WTC11 (cell line): ENCODE measurements at regions not wholly inside any gene's neighbourhood (a gene's known extent, or its start where the extent isn't known, plus 50 kb on each side); places are given as distances from the start of the nearest gene placed in this dataset.

Experiments used
- CTCF ChIP-seq: fragments of 200-600 bp; IDR thresholded peaks from 2 replicates; pipeline ENCODE4 v1.8.0; 2022; ENCODE audit warnings: antibody characterized with exemption
- E2F1 ChIP-seq: sonication (generic); formaldehyde crosslinking; IDR thresholded peaks from 2 replicates; pipeline ENCODE4 v1.8.0; 2022; ENCODE audit warnings: mild to moderate bottlenecking, missing genetic modification reagents
- IRF1 ChIP-seq: sonication (generic); formaldehyde crosslinking; IDR thresholded peaks from 2 replicates; pipeline ENCODE4 v1.8.0; 2023; ENCODE audit warnings: missing genetic modification reagents
- IRF2 ChIP-seq: sonication (generic); formaldehyde crosslinking; IDR thresholded peaks from 2 replicates; pipeline ENCODE4 v1.8.0; 2022; ENCODE audit warnings: low read depth, missing genetic modification reagents, borderline replicate concordance
- KAT7 ChIP-seq: sonication (generic); formaldehyde crosslinking; IDR thresholded peaks from 2 replicates; pipeline ENCODE4 v1.8.1; 2023; ENCODE audit warnings: missing genetic modification reagents, mild to moderate bottlenecking, borderline replicate concordance
- MAX ChIP-seq: sonication (generic); formaldehyde crosslinking; IDR thresholded peaks from 2 replicates; pipeline ENCODE4 v1.8.0; 2022; ENCODE audit warnings: mild to moderate bottlenecking, missing genetic modification reagents
- SP1 ChIP-seq: sonication (generic); formaldehyde crosslinking; conservative IDR thresholded peaks from 2 replicates; pipeline ENCODE4 v1.8.1; 2022; ENCODE audit warnings: missing genetic modification reagents
- ZNF219 ChIP-seq: sonication (generic); formaldehyde crosslinking; IDR thresholded peaks from 2 replicates; pipeline ENCODE4 v1.8.0; 2023; ENCODE audit warnings: missing genetic modification reagents, mild to moderate bottlenecking, borderline replicate concordance
- TF ChIP-seq, protein P1 (sequence below): sonication (generic); formaldehyde crosslinking; IDR thresholded peaks from 2 replicates; pipeline ENCODE4 v1.8.1; 2023; ENCODE audit warnings: mild to moderate bottlenecking, missing genetic modification reagents, moderate library complexity
- TF ChIP-seq, protein P2 (sequence below): sonication (generic); formaldehyde crosslinking; IDR thresholded peaks from 2 replicates; pipeline ENCODE4 v1.8.1; 2022; ENCODE audit warnings: mild to moderate bottlenecking, moderate library complexity, missing genetic modification reagents
- TF ChIP-seq, protein P3 (sequence below): sonication (generic); formaldehyde crosslinking; IDR thresholded peaks from 2 replicates; pipeline ENCODE4 v1.8.1; 2023; ENCODE audit warnings: mild to moderate bottlenecking, missing genetic modification reagents, borderline replicate concordance
- TF ChIP-seq, protein P4 (sequence below): sonication (generic); formaldehyde crosslinking; IDR thresholded peaks from 2 replicates; pipeline ENCODE4 v1.8.0; 2022; ENCODE audit warnings: mild to moderate bottlenecking, missing genetic modification reagents

DNA sequence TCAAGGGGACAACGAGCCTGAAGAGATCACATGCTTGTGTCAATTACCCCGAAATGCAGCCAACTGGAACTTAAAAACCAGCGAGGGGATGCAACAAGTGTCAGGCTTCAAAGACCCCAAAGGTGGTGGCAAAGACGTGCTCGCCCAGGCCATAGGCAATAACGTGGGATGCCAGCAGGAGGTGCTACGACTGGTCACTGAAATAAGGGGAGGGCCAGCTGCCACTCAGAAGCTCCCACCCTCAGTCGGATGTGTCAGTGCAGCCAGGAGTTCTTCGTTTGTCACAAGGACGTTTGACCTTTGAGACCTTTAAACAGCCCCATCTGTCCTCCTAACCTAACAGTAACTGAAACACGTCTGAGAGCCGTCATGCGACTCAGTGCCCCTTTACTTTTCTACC is 556.8 kb upstream of the PCDH10 start:
- TF ChIP-seq CTCF (no peak), IRF2 (CRISPR knock-in tag) (no peak), KAT7 (no peak), MAX (CRISPR knock-in tag) (no peak), SP1 (CRISPR knock-in tag) (no peak), ZNF219 (no peak), E2F1 (CRISPR knock-in tag) (no peak), IRF1 (CRISPR knock-in tag) (no peak)
- TF ChIP-seq, protein P1, sequence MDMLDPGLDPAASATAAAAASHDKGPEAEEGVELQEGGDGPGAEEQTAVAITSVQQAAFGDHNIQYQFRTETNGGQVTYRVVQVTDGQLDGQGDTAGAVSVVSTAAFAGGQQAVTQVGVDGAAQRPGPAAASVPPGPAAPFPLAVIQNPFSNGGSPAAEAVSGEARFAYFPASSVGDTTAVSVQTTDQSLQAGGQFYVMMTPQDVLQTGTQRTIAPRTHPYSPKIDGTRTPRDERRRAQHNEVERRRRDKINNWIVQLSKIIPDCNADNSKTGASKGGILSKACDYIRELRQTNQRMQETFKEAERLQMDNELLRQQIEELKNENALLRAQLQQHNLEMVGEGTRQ (CRISPR knock-in tag), result no peak
- TF ChIP-seq, protein P2, sequence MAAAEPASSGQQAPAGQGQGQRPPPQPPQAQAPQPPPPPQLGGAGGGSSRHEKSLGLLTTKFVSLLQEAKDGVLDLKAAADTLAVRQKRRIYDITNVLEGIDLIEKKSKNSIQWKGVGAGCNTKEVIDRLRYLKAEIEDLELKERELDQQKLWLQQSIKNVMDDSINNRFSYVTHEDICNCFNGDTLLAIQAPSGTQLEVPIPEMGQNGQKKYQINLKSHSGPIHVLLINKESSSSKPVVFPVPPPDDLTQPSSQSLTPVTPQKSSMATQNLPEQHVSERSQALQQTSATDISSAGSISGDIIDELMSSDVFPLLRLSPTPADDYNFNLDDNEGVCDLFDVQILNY (CRISPR knock-in tag), result no peak
- TF ChIP-seq, protein P3, sequence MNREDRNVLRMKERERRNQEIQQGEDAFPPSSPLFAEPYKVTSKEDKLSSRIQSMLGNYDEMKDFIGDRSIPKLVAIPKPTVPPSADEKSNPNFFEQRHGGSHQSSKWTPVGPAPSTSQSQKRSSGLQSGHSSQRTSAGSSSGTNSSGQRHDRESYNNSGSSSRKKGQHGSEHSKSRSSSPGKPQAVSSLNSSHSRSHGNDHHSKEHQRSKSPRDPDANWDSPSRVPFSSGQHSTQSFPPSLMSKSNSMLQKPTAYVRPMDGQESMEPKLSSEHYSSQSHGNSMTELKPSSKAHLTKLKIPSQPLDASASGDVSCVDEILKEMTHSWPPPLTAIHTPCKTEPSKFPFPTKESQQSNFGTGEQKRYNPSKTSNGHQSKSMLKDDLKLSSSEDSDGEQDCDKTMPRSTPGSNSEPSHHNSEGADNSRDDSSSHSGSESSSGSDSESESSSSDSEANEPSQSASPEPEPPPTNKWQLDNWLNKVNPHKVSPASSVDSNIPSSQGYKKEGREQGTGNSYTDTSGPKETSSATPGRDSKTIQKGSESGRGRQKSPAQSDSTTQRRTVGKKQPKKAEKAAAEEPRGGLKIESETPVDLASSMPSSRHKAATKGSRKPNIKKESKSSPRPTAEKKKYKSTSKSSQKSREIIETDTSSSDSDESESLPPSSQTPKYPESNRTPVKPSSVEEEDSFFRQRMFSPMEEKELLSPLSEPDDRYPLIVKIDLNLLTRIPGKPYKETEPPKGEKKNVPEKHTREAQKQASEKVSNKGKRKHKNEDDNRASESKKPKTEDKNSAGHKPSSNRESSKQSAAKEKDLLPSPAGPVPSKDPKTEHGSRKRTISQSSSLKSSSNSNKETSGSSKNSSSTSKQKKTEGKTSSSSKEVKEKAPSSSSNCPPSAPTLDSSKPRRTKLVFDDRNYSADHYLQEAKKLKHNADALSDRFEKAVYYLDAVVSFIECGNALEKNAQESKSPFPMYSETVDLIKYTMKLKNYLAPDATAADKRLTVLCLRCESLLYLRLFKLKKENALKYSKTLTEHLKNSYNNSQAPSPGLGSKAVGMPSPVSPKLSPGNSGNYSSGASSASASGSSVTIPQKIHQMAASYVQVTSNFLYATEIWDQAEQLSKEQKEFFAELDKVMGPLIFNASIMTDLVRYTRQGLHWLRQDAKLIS (CRISPR knock-in tag), result no peak
- TF ChIP-seq, protein P4, sequence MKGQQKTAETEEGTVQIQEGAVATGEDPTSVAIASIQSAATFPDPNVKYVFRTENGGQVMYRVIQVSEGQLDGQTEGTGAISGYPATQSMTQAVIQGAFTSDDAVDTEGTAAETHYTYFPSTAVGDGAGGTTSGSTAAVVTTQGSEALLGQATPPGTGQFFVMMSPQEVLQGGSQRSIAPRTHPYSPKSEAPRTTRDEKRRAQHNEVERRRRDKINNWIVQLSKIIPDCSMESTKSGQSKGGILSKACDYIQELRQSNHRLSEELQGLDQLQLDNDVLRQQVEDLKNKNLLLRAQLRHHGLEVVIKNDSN (CRISPR knock-in tag), result no peak
